Lung (tissue), 11 donors: ENCODE measurements at regions not wholly inside any gene's neighbourhood (a gene's known extent, or its start where the extent isn't known, plus 50 kb on each side); places are given as distances from the start of the nearest gene placed in this dataset.

Source experiments
- ATAC-seq: fragments of 200-7000 bp; cut with Tn5 transposase; one replicate; pipeline ENCODE4 v1.9.1; 2020; ENCODE audit warnings: moderate number of reproducible peaks; ENCODE audit not compliant: insufficient read depth, low FRiP score
- DNase-seq, 3 donors: peaks; one replicate each; pipeline ENCODE4 v3.0.0-alpha.2; 2013 to 2017
- H3K27ac ChIP-seq, 2 donors: one replicate each; pipeline ENCODE4 v1.5.1; 2013; ENCODE audit warnings: mild to moderate bottlenecking in 2 of 2, moderate library complexity in 2 of 2, control low read depth in 1 of 2, inconsistent platforms in 1 of 2, low read depth in 1 of 2, low read length in 1 of 2
- H3K27me3 ChIP-seq, 3 donors: one replicate each; pipeline ENCODE4 v1.5.1; 2013; ENCODE audit warnings: low read length in 2 of 3; ENCODE audit not compliant: control insufficient read depth in 3 of 3, insufficient read depth in 3 of 3
- H3K36me3 ChIP-seq, 4 donors: one replicate each; pipeline ENCODE4 v1.5.1; 2013; ENCODE audit warnings: low read length in 4 of 4, mild to moderate bottlenecking in 1 of 4, moderate library complexity in 1 of 4; ENCODE audit not compliant: control insufficient read depth in 4 of 4, insufficient read depth in 4 of 4
- H3K4me1 ChIP-seq, 5 donors: one replicate each; pipeline ENCODE4 v1.5.1; 2013; ENCODE audit warnings: low read length in 5 of 5, mild to moderate bottlenecking in 2 of 5, moderate library complexity in 1 of 5; ENCODE audit not compliant: control insufficient read depth in 5 of 5, insufficient read depth in 5 of 5
- H3K4me3 ChIP-seq: one replicate; pipeline ENCODE4 v1.5.1; 2013; ENCODE audit warnings: mild to moderate bottlenecking, control low read depth, moderate library complexity
- H3K9ac ChIP-seq, 2 donors: one replicate each; pipeline ENCODE4 v1.5.1; 2013; ENCODE audit warnings: low read length in 2 of 2, control low read depth in 1 of 2; ENCODE audit not compliant: insufficient read depth in 1 of 2
- H3K9me3 ChIP-seq, 4 donors: one replicate each; pipeline ENCODE4 v1.5.1; 2013; ENCODE audit warnings: low read length in 3 of 4, mild to moderate bottlenecking in 1 of 4, moderate library complexity in 1 of 4; ENCODE audit not compliant: control insufficient read depth in 4 of 4, insufficient read depth in 3 of 4
- CTCF ChIP-seq: IDR thresholded peaks from 2 replicates; pipeline ENCODE4 v1.5.1; 2012; ENCODE audit warnings: mild to moderate bottlenecking; ENCODE audit errors: control extremely low read depth, extremely low read depth
- WGBS, 2 donors: extraction: QIAGEN DNeasy Blood & Tissue Kit; methylation state at CpG; one replicate each; pipeline ENCODE4 v1.1.7; 2013; 5-methylcytosine and 5-hydroxymethylcytosine counted together
- donor health status: control.
- donor health status: control.
- donor health status: Bipolar disorder and iron deficiency.
- donor health status: healthy.
- donor health status: DM: yes; HTN: yes; CAD: no.

DNA sequence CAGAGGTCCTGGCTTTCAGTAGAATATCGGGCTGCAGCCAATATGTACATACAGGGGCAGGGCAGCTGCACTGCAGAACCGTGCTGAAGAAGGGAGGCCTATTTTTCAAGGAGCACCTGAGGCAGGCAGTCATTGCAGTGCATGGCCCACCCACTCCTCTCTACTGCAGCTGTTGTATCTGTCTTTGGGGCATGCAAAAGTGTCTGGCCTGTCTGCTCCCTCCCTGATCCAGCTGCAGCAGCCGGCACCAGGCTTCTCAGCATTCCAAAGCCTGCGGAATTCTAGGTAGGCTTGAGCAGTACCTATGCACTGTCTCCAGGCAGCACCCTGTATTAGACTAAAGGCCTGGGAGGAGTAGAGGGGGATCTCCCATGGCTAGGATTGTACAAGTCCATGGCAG lies 415.2 kb upstream of the MAGEB16 start:
- Histone ChIP-seq H3K27me3 (no peaks in the 10 kb centered on the region), H3K9me3 (peaks cover 0 to 2% (median 0%) of the 10 kb centered on the region in 4 donors), H3K4me1 (no peaks in the 10 kb centered on the region), H3K4me3 (no peak overlapping the region), H3K27ac (no peak overlapping the region), H3K9ac (no peak overlapping the region), H3K36me3 (no peaks in the 10 kb centered on the region)
- DNase-seq, result no peak
- 58 to 83% methylated on average over 4 of the region's 4 CpGs for WGBS, 2 donors
- ATAC-seq, result no peak
- TF ChIP-seq CTCF, result no peak

- TF ChIP-seq CTCF, result no peak
- peaks cover 0 to 3% (median 0%) of the 10 kb centered on the region in 3 donors for H3K27me3 ChIP-seq
- H3K9me3 ChIP-seq, result peaks cover 0 to 2% (median 0%) of the 10 kb centered on the region in 4 donors
- no peaks in the 10 kb centered on the region for H3K4me1 ChIP-seq
- no peak overlapping the region for H3K9ac ChIP-seq
- H3K27ac ChIP-seq, result no peak overlapping the region
- no peaks in the 10 kb centered on the region for H3K36me3 ChIP-seq
- ATAC-seq (no peak), DNase-seq (no peak)
- WGBS, 2 donors, result 67 to 89% methylated on average over 2 of the region's 2 CpGs
- no peak overlapping the region for H3K4me3 ChIP-seq
Observed at GRCh38 chrX:35392232-35392631, 405.9 kb upstream of the MAGEB16 start.

- no peak for TF ChIP-seq CTCF
- Histone ChIP-seq H3K27me3 (peaks cover 0 to 5% (median 0%) of the 10 kb centered on the region in 3 donors), H3K9ac (no peak overlapping the region), H3K4me3 (no peak overlapping the region), H3K36me3 (no peaks in the 10 kb centered on the region), H3K4me1 (no peaks in the 10 kb centered on the region), H3K27ac (no peak overlapping the region), H3K9me3 (no peaks in the 10 kb centered on the region)
- 86 to 90% methylated on average over 2 of the region's 2 CpGs for WGBS, 2 donors
- DNase-seq (no peak), ATAC-seq (no peak)
Observed at GRCh38 chrX:35406386-35406785, 391.8 kb upstream of the MAGEB16 start.

- H3K4me1 ChIP-seq, result no peaks in the 10 kb centered on the region
- no peak overlapping the region for H3K27ac ChIP-seq
- H3K4me3 ChIP-seq, result no peak overlapping the region
- no peaks in the 10 kb centered on the region for H3K27me3 ChIP-seq
- DNase-seq (no peak), ATAC-seq (no peak)
- H3K9me3 ChIP-seq, result no peaks in the 10 kb centered on the region
- no peaks in the 10 kb centered on the region for H3K36me3 ChIP-seq
- no peak overlapping the region for H3K9ac ChIP-seq
- TF ChIP-seq CTCF, result no peak
Observed at GRCh38 chrX:35416782-35417181, 381.4 kb upstream of the MAGEB16 start.
